Heart left ventricle (tissue), 16 donors: ENCODE measurements at regions not wholly inside any gene's neighbourhood (a gene's known extent, or its start where the extent isn't known, plus 50 kb on each side); places are given as distances from the start of the nearest gene placed in this dataset.
A peak's percentile ranks its signal among the peaks of the same experiment; 100 is the strongest.

Experiments
- ATAC-seq, 4 donors: fragments of 200-7000 bp; cut with Tn5 transposase; one replicate each; pipeline ENCODE4 v1.9.1; 2020 to 2022; ENCODE audit warnings: moderate library complexity in 4 of 4, mild to moderate bottlenecking in 3 of 4, moderate number of reproducible peaks in 1 of 4
- DNase-seq, 5 donors: peaks; one replicate each; pipeline ENCODE4 v3.0.0-alpha.2; 2020
- H3K27ac ChIP-seq, 12 donors: fragments of 200-600 bp; sonication (generic) in 4 of 12; one replicate each; pipeline versions ENCODE4 v1.5.0 to v1.8.0; 2016 to 2022; ENCODE audit warnings: mild to moderate bottlenecking in 2 of 12
- H3K27me3 ChIP-seq, 9 donors: fragments of 200-600 bp; sonication (generic) in 2 of 9; one replicate each; pipeline versions ENCODE4 v1.5.1 to v1.8.0; 2016 to 2022; ENCODE audit warnings: mild to moderate bottlenecking in 3 of 9
- H3K36me3 ChIP-seq, 9 donors: fragments of 200-600 bp; sonication (generic) in 2 of 9; one replicate each; pipeline versions ENCODE4 v1.5.0 to v1.8.0; 2018 to 2022; ENCODE audit warnings: mild to moderate bottlenecking in 2 of 9
- H3K4me1 ChIP-seq, 12 donors: fragments of 200-600 bp; sonication (generic) in 4 of 12; one replicate each; pipeline versions ENCODE4 v1.5.0 to v1.8.0; 2016 to 2022; ENCODE audit warnings: mild to moderate bottlenecking in 3 of 12
- H3K4me3 ChIP-seq, 12 donors: fragments of 200-600 bp; sonication (generic) in 4 of 12; one replicate each; pipeline versions ENCODE4 v1.5.0 to v1.8.0; 2017 to 2022; ENCODE audit warnings: mild to moderate bottlenecking in 9 of 12, moderate library complexity in 4 of 12
- H3K9me3 ChIP-seq, 12 donors: fragments of 200-600 bp; sonication (generic) in 4 of 12; one replicate each; pipeline versions ENCODE4 v1.5.0 to v1.8.0; 2016 to 2022; ENCODE audit warnings: mild to moderate bottlenecking in 1 of 12
- CTCF ChIP-seq, 12 donors: fragments of 200-600 bp; sonication (generic) in 4 of 12; IDR thresholded peaks; one replicate each; pipeline versions ENCODE4 v1.5.0 to v1.8.0; 2018 to 2022; ENCODE audit warnings: antibody characterized with exemption in 12 of 12, mild to moderate bottlenecking in 5 of 12
- POLR2A ChIP-seq, 2 donors: fragments of 450-650 bp; IDR thresholded peaks; one replicate each; pipeline ENCODE4 v1.6.1; 2017; ENCODE audit warnings: antibody characterized with exemption in 2 of 2, mild to moderate bottlenecking in 2 of 2, moderate library complexity in 2 of 2
- WGBS, 4 donors: extraction: QIAGEN DNeasy Blood & Tissue Kit in 2 of 4; methylation state at CpG; one replicate each; pipeline versions ENCODE4 v1.1.5 to v1.1.7; 2013 to 2018; 5-methylcytosine and 5-hydroxymethylcytosine counted together
- intact Hi-C, 10 donors: fragments of 100-400 bp; cut with DNase I; formaldehyde crosslinking; loops; one replicate each; pipeline versions ENCODE4 v1.11.1 to v1.14.2; 2022
- donor health status: ischemic (EF 13 %, LVEDD 7.1; RV severe dilation, severe dysfunction).
- donor health status: healthy with polysubstance abuse.
- donor health status: DM: no; HTN: yes; CAD: no.
- donor health status: DM: no; HTN: no; CAD: no.
- donor health status: ischemic (EF 25% LVEDD 6.9; RV normal size, moderate dysfunction).
- donor health status: ischemic (EF 25% LVEDD 5.7; RV mildly dilated, moderate dysfunction).
- donor health status: healthy.
- donor health status: DM: yes; HTN: yes; CAD: no.
- donor health status: ischemic (EF 35%, LVEDD 5.7; RV mildly dilated, moderate dysfunction).
- donor health status: nonischemic (EF 11% LVEDD 7.7; RV severe dilation, severe dysfunction).
- donor health status: DM: yes; HTN: yes; CAD: no.
- donor health status: PGD.
- donor health status: ischemic (EF 29% LVEDD 5.4; RV normal size, mild dysfunction).
- donor health status: nonischemic (EF 23%, LVEDD 6.1; RV moderate dilation, normal function).

- no peak overlapping the region for H3K4me3 ChIP-seq
- DNase-seq = no peak
- H3K27ac ChIP-seq = no peak overlapping the region
- peaks cover 0 to 37% (median 0%) of the 10 kb centered on the region in 12 donors for H3K4me1 ChIP-seq
- TF ChIP-seq POLR2A (IDR thresholded peaks at IDR 0.05) (no peak), CTCF (IDR thresholded peaks at IDR 0.05) (no peak)
- H3K27me3 ChIP-seq = no peaks in the 10 kb centered on the region
- WGBS, 4 donors = 81 to 96% (median 92%) methylated on average over 7 of the region's 7 CpGs
- H3K9me3 ChIP-seq = no peaks in the 10 kb centered on the region
- no peaks in the 10 kb centered on the region for H3K36me3 ChIP-seq
- peak in 1 of 4 donors; percentile 34 for ATAC-seq
- intact Hi-C loops = loop anchor here in 1 of 10 donors (5.0 kb wide), 1 partner anchor 154 kb away; no protein-coding TSS in a partner anchor
Measured at GRCh38 chr6:11328613-11329247, 96.3 kb upstream of the NEDD9 start.

GRCh38 chr6:11327961-11328360 is 95.5 kb upstream of the NEDD9 start:
- H3K27me3 ChIP-seq = no peaks in the 10 kb centered on the region
- no peak overlapping the region for H3K27ac ChIP-seq
- ATAC-seq (no peak), DNase-seq (no peak)
- no peaks in the 10 kb centered on the region for H3K9me3 ChIP-seq
- intact Hi-C loops = loop anchor here in 1 of 10 donors (5.0 kb wide), 1 partner anchor 154 kb away; no protein-coding TSS in a partner anchor
- H3K4me1 ChIP-seq = peaks cover 0 to 39% (median 0%) of the 10 kb centered on the region in 12 donors
- TF ChIP-seq POLR2A (IDR thresholded peaks at IDR 0.05) (no peak), CTCF (IDR thresholded peaks at IDR 0.05) (no peak)
- no peak overlapping the region for H3K4me3 ChIP-seq
- no peaks in the 10 kb centered on the region for H3K36me3 ChIP-seq
- WGBS, 4 donors = 84 to 96% (median 93%) methylated on average over 3 of the region's 3 CpGs

- no peaks in the 10 kb centered on the region for H3K9me3 ChIP-seq
- H3K27ac ChIP-seq = no peak overlapping the region
- H3K27me3 ChIP-seq = no peaks in the 10 kb centered on the region
- ATAC-seq (no peak), DNase-seq (no peak)
- no peak for TF ChIP-seq POLR2A (IDR thresholded peaks at IDR 0.05)
- no peak for TF ChIP-seq CTCF (IDR thresholded peaks at IDR 0.05)
- no peaks in the 10 kb centered on the region for H3K36me3 ChIP-seq
- peaks cover 0 to 45% (median 0%) of the 10 kb centered on the region in 12 donors for H3K4me1 ChIP-seq
- 92 to 97% (median 95%) methylated on average over 2 of the region's 2 CpGs for WGBS, 4 donors
- intact Hi-C loops = loop anchor here in 1 of 10 donors (5.0 kb wide), 1 partner anchor 156 kb away; no protein-coding TSS in a partner anchor
- no peak overlapping the region for H3K4me3 ChIP-seq
Measured at GRCh38 chr6:11326116-11326515, 93.6 kb upstream of the NEDD9 start.

- no peak for ATAC-seq
- Histone ChIP-seq H3K4me1 (peaks cover 0 to 29% (median 0%) of the 10 kb centered on the region in 12 donors), H3K27me3 (no peaks in the 10 kb centered on the region), H3K9me3 (no peaks in the 10 kb centered on the region), H3K27ac (peak overlapping the region in 1 of 12 donors; percentile 62), H3K36me3 (no peaks in the 10 kb centered on the region), H3K4me3 (no peak overlapping the region)
- TF ChIP-seq POLR2A (IDR thresholded peaks at IDR 0.05) = no peak
- TF ChIP-seq CTCF (IDR thresholded peaks at IDR 0.05) = no peak
- no peak for DNase-seq
- WGBS, 4 donors = 96 to 98% (median 97%) methylated on average over 6 of the region's 6 CpGs
- intact Hi-C loops = loop anchor here in 1 of 10 donors (5.0 kb wide), 1 partner anchor 158 kb away; no protein-coding TSS in a partner anchor
Measured at GRCh38 chr6:11324453-11325015, 92.1 kb upstream of the NEDD9 start.
